HCT116 (cell line): ENCODE measurements at regions not wholly inside any gene's neighbourhood (a gene's known extent, or its start where the extent isn't known, plus 50 kb on each side); places are given as distances from the start of the nearest gene placed in this dataset.

Experiments
- EGR1 ChIP-seq: IDR thresholded peaks from 2 replicates; pipeline ENCODE4 v1.6.1; 2012; ENCODE audit warnings: low read depth
- SP1 ChIP-seq: IDR thresholded peaks from 2 replicates; pipeline ENCODE4 v1.6.1; 2012; ENCODE audit warnings: low read depth

DNA sequence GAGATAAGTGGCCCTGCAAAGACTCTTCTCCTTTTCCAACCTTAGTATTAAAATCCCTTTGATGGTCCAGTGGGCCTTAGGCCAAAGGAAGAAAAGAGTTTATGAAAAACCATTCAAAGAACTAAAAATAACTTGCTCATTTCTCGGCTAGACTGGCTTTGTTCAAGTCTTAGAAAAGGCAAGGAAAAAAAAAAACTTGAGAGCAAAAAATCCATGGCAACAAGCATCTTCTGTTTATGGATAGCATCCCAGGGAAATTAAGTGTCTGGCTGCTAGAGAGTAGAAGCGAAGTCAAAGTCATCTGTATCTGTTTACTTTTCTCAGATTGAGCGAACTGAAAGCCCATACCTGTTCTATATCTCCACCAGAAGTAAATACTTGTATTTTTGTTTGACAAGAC lies 129.6 kb downstream of the KCTD15 start:
- TF ChIP-seq SP1 (no peak), EGR1 (no peak)
